ENCODE measurements at regions not wholly inside any gene's neighbourhood (a gene's known extent, or its start where the extent isn't known, plus 50 kb on each side); places are given as distances from the start of the nearest gene placed in this dataset.

- Mint-ChIP-seq H3K27me3 (no peaks in the 10 kb centered on the region), H3K4me3 (ENCODE audit: low read depth) (no peak overlapping the region), H3K27ac (no peak overlapping the region), H3K4me1 (ENCODE audit: low read depth) (no peaks in the 10 kb centered on the region), H3K9me3 (ENCODE audit: low read depth) (no peaks in the 10 kb centered on the region), H3K36me3 (ENCODE audit: insufficient read depth) (no peaks in the 10 kb centered on the region)
- no peak for DNase-seq (ENCODE audit: low spot score, unreplicated experiment)
- TF ChIP-seq, protein P1, sequence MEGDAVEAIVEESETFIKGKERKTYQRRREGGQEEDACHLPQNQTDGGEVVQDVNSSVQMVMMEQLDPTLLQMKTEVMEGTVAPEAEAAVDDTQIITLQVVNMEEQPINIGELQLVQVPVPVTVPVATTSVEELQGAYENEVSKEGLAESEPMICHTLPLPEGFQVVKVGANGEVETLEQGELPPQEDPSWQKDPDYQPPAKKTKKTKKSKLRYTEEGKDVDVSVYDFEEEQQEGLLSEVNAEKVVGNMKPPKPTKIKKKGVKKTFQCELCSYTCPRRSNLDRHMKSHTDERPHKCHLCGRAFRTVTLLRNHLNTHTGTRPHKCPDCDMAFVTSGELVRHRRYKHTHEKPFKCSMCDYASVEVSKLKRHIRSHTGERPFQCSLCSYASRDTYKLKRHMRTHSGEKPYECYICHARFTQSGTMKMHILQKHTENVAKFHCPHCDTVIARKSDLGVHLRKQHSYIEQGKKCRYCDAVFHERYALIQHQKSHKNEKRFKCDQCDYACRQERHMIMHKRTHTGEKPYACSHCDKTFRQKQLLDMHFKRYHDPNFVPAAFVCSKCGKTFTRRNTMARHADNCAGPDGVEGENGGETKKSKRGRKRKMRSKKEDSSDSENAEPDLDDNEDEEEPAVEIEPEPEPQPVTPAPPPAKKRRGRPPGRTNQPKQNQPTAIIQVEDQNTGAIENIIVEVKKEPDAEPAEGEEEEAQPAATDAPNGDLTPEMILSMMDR (IDR thresholded peaks at IDR 0.05; ENCODE audit: unreplicated experiment), result no peak
Observed at GRCh38 chr10:120782336-120782735, 68.8 kb upstream of the WDR11 start.

DNA sequence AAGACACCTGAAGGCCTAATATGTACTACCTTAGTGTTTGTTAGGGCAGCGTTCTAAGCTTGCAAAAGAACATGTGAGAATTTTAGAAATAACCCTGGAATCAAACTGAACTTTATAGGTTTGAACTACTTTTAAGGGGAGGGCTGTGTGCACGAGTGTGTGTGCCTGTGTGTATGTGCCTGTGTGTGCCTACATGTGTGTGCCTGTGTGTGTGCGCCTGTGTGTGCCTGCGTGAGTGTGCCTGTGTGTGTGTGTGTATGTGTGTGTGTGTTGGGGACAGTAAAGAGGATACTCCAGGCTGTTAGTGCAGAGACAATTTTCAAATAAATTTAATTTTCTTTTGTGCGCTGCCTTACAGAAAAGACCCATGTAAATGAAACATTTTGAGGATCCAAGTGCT lies 68.1 kb upstream of the WDR11 start:
- H3K4me1 Mint-ChIP-seq (ENCODE audit: low read depth), result no peaks in the 10 kb centered on the region
- H3K27me3 Mint-ChIP-seq, result no peaks in the 10 kb centered on the region
- H3K36me3 Mint-ChIP-seq (ENCODE audit: insufficient read depth), result no peaks in the 10 kb centered on the region
- no peak overlapping the region for H3K4me3 Mint-ChIP-seq (ENCODE audit: low read depth)
- no peak overlapping the region for H3K27ac Mint-ChIP-seq
- TF ChIP-seq, protein P1 (IDR thresholded peaks at IDR 0.05; ENCODE audit: unreplicated experiment), result no peak
- H3K9me3 Mint-ChIP-seq (ENCODE audit: low read depth), result no peaks in the 10 kb centered on the region
- no peak for DNase-seq (ENCODE audit: low spot score, unreplicated experiment)

DNA sequence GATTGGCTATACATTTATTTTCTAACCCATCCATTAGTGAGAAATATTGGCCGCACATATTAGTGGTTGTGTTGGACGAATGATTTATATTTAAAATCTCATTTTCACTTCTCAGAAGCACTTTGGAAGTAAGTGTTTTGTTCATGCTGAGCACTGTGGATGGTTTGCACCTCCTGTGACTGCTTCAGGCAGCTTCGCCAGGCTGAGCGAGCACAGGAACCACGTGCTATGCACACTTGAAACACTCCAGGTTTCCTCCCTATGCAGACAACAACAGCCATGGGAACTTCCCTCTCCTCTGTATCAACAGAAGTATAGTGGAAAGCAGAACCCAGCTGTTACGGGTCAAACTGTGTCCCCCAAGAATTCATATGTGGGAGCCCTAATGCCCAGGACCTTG lies 67.3 kb upstream of the WDR11 start:
- H3K4me1 Mint-ChIP-seq (ENCODE audit: low read depth), result no peaks in the 10 kb centered on the region
- H3K27me3 Mint-ChIP-seq, result no peaks in the 10 kb centered on the region
- no peak overlapping the region for H3K27ac Mint-ChIP-seq
- no peak for DNase-seq (ENCODE audit: low spot score, unreplicated experiment)
- TF ChIP-seq, protein P1 (IDR thresholded peaks at IDR 0.05; ENCODE audit: unreplicated experiment), result no peak
- no peaks in the 10 kb centered on the region for H3K9me3 Mint-ChIP-seq (ENCODE audit: low read depth)
- H3K36me3 Mint-ChIP-seq (ENCODE audit: insufficient read depth), result no peaks in the 10 kb centered on the region
- H3K4me3 Mint-ChIP-seq (ENCODE audit: low read depth), result no peak overlapping the region

- TF ChIP-seq, protein P1 (IDR thresholded peaks at IDR 0.05; ENCODE audit: unreplicated experiment), result no peak
- no peak overlapping the region for H3K27ac Mint-ChIP-seq
- DNase-seq (ENCODE audit: low spot score, unreplicated experiment), result no peak
Observed at GRCh38 chr10:120788771-120789170, 62.4 kb upstream of the WDR11 start.

DNA sequence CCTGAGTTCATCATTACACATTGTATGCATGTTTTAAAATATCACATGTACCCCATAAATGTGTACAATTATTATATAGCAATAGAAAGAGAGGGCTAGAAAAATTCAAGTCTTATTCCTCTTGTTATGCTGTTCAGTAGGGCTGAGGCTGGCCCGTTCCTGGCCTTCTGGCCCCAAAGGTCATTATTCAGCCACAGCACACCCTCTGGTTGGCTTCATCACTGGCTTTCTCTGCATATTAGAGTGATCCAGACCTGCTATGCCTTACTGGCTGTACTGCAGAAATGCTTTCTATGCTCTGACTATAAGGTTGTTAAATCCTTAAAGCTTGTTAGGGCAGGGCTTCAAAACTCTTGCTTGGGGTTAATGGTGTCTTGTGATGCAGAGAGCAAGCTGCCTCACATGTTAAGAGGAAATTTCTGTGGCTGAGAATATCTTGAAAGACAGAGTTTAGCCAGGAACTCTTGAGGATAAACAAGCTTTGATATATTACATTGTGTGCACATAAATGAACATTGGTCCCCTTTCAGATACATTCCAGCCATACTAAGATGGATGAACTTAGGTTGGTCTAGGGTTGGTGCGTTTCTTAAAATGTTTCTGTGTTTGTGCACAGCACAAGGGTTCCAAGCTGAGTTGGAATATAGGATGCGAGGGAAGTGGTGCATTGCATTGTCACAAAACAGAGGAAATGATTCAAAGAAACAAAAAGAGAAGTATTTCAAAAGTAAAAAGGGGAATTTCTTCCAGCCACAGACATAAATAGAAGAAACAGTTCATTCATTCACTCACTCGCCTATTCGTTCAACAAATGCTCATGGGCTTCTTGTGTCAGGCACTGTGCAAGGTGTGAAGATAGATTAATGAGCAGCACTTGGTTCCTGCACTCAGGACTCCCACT lies 61.6 kb upstream of the WDR11 start:
- H3K27me3 Mint-ChIP-seq, result no peaks in the 10 kb centered on the region
- TF ChIP-seq, protein P1 (IDR thresholded peaks at IDR 0.05; ENCODE audit: unreplicated experiment), result no peak
- H3K4me1 Mint-ChIP-seq (ENCODE audit: low read depth), result no peaks in the 10 kb centered on the region
- no peak for DNase-seq (ENCODE audit: low spot score, unreplicated experiment)
- no peak overlapping the region for H3K4me3 Mint-ChIP-seq (ENCODE audit: low read depth)
- no peaks in the 10 kb centered on the region for H3K9me3 Mint-ChIP-seq (ENCODE audit: low read depth)
- H3K27ac Mint-ChIP-seq, result no peak overlapping the region
- H3K36me3 Mint-ChIP-seq (ENCODE audit: insufficient read depth), result no peaks in the 10 kb centered on the region

More at GRCh38 chr10:120788771-120789170, 62.4 kb upstream of the WDR11 start:
- Mint-ChIP-seq H3K36me3 (ENCODE audit: insufficient read depth) (no peaks in the 10 kb centered on the region), H3K4me3 (ENCODE audit: low read depth) (no peak overlapping the region), H3K27me3 (no peaks in the 10 kb centered on the region), H3K9me3 (ENCODE audit: low read depth) (no peaks in the 10 kb centered on the region), H3K4me1 (ENCODE audit: low read depth) (no peaks in the 10 kb centered on the region)

Measured in progenitor cell of endocrine pancreas (in vitro differentiated cells).